ENCODE measurements at regions not wholly inside any gene's neighbourhood (a gene's known extent, or its start where the extent isn't known, plus 50 kb on each side); places are given as distances from the start of the nearest gene placed in this dataset.

- Mint-ChIP-seq H3K9me3 (peaks cover 10% of the 10 kb centered on the region), H3K4me1 (peaks cover 53% of the 10 kb centered on the region), H3K4me3 (no peak overlapping the region), H3K36me3 (ENCODE audit: low read depth) (no peaks in the 10 kb centered on the region), H3K27ac (no peak overlapping the region), H3K27me3 (ENCODE audit: low read depth) (peaks cover 21% of the 10 kb centered on the region)
- no peak for TF ChIP-seq CTCF (IDR thresholded peaks at IDR 0.05; ENCODE audit: unreplicated experiment in 3 of 3)
These were observed 206.8 kb downstream of the VAPA start for GRCh38 chr18:10120622-10121021.

- no peak overlapping the region for H3K4me3 Mint-ChIP-seq
- no peak for TF ChIP-seq CTCF (IDR thresholded peaks at IDR 0.05; ENCODE audit: unreplicated experiment in 3 of 3)
- H3K27me3 Mint-ChIP-seq (ENCODE audit: low read depth) = peaks cover 21% of the 10 kb centered on the region
These were observed 207.2 kb downstream of the VAPA start for GRCh38 chr18:10121028-10121427.

GRCh38 chr18:10121786-10122515, 208.1 kb downstream of the VAPA start:
- Mint-ChIP-seq H3K4me3 (no peak overlapping the region), H3K27me3 (ENCODE audit: low read depth) (peaks cover 21% of the 10 kb centered on the region), H3K9me3 (peaks cover 10% of the 10 kb centered on the region), H3K4me1 (peaks cover 48% of the 10 kb centered on the region), H3K36me3 (ENCODE audit: low read depth) (no peaks in the 10 kb centered on the region), H3K27ac (peak overlapping the region in 2 of 3 experiments; percentile 24 to 52)
- no peak for TF ChIP-seq CTCF (IDR thresholded peaks at IDR 0.05; ENCODE audit: unreplicated experiment in 3 of 3)

More at GRCh38 chr18:10121028-10121427, 207.2 kb downstream of the VAPA start:
- Mint-ChIP-seq H3K4me1 (peaks cover 49% of the 10 kb centered on the region), H3K9me3 (peaks cover 10% of the 10 kb centered on the region), H3K36me3 (ENCODE audit: low read depth) (no peaks in the 10 kb centered on the region), H3K27ac (no peak overlapping the region)

- Mint-ChIP-seq H3K27ac (peak overlapping the region in 2 of 3 experiments; percentile 24 to 52), H3K27me3 (ENCODE audit: low read depth) (peaks cover 20% of the 10 kb centered on the region), H3K36me3 (ENCODE audit: low read depth) (no peaks in the 10 kb centered on the region), H3K4me1 (peaks cover 54% of the 10 kb centered on the region), H3K4me3 (no peak overlapping the region), H3K9me3 (peaks cover 10% of the 10 kb centered on the region)
- TF ChIP-seq CTCF (IDR thresholded peaks at IDR 0.05; ENCODE audit: unreplicated experiment in 3 of 3) = no peak
These were observed 209.5 kb downstream of the VAPA start for GRCh38 chr18:10122988-10123950.

GRCh38 chr18:10124071-10124470, 210.3 kb downstream of the VAPA start:
- peaks cover 5% of the 10 kb centered on the region for H3K9me3 Mint-ChIP-seq
- no peak for TF ChIP-seq CTCF (IDR thresholded peaks at IDR 0.05; ENCODE audit: unreplicated experiment in 3 of 3)

More at GRCh38 chr18:10124071-10124470, 210.3 kb downstream of the VAPA start:
- peaks cover 60% of the 10 kb centered on the region for H3K4me1 Mint-ChIP-seq
- peaks cover 20% of the 10 kb centered on the region for H3K27me3 Mint-ChIP-seq (ENCODE audit: low read depth)
- peak overlapping the region; percentile 42 to 82 (median 60) for H3K27ac Mint-ChIP-seq
- H3K36me3 Mint-ChIP-seq (ENCODE audit: low read depth) = no peaks in the 10 kb centered on the region
- no peak overlapping the region for H3K4me3 Mint-ChIP-seq

Data from nephron (organoid).